B cell (primary cell): ENCODE measurements at regions not wholly inside any gene's neighbourhood (a gene's known extent, or its start where the extent isn't known, plus 50 kb on each side); places are given as distances from the start of the nearest gene placed in this dataset.

ENCODE experiments used
- EZH2 ChIP-seq: IDR thresholded peaks from 2 replicates; pipeline ENCODE4 v1.6.1; 2012; ENCODE audit warnings: borderline replicate concordance, low read depth, mild to moderate bottlenecking, moderate library complexity, low read length; ENCODE audit not compliant: insufficient read depth, poor library complexity, severe bottlenecking
- TF ChIP-seq, protein P1 (sequence below): fragments of 200-600 bp; IDR thresholded peaks from one replicate; pipeline ENCODE4 v1.8.0; 2022; ENCODE audit warnings: antibody characterized with exemption, mild to moderate bottlenecking

DNA sequence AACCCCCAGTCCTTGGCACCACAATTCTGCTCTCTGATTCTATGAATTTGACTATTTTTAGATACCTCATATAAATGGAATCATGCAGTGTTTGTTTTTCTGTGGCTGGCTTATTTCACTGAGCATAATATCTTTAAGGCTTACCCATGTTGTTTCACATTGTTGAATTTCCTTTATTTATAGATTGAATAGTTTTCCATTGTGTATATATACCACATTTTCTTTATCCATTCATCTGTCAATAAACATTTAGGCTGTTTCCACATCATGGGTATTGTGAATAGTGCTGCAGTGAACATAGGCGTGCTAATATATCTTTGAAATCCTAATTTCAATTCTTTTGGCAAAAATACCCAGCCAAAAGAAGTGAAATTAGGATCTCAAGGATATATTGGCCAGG, 126.7 kb upstream of the SLC38A2 start:
- TF ChIP-seq, protein P1, sequence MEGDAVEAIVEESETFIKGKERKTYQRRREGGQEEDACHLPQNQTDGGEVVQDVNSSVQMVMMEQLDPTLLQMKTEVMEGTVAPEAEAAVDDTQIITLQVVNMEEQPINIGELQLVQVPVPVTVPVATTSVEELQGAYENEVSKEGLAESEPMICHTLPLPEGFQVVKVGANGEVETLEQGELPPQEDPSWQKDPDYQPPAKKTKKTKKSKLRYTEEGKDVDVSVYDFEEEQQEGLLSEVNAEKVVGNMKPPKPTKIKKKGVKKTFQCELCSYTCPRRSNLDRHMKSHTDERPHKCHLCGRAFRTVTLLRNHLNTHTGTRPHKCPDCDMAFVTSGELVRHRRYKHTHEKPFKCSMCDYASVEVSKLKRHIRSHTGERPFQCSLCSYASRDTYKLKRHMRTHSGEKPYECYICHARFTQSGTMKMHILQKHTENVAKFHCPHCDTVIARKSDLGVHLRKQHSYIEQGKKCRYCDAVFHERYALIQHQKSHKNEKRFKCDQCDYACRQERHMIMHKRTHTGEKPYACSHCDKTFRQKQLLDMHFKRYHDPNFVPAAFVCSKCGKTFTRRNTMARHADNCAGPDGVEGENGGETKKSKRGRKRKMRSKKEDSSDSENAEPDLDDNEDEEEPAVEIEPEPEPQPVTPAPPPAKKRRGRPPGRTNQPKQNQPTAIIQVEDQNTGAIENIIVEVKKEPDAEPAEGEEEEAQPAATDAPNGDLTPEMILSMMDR: no peak
- no peak for TF ChIP-seq EZH2
